ENCODE measurements at regions not wholly inside any gene's neighbourhood (a gene's known extent, or its start where the extent isn't known, plus 50 kb on each side); places are given as distances from the start of the nearest gene placed in this dataset.

DNA sequence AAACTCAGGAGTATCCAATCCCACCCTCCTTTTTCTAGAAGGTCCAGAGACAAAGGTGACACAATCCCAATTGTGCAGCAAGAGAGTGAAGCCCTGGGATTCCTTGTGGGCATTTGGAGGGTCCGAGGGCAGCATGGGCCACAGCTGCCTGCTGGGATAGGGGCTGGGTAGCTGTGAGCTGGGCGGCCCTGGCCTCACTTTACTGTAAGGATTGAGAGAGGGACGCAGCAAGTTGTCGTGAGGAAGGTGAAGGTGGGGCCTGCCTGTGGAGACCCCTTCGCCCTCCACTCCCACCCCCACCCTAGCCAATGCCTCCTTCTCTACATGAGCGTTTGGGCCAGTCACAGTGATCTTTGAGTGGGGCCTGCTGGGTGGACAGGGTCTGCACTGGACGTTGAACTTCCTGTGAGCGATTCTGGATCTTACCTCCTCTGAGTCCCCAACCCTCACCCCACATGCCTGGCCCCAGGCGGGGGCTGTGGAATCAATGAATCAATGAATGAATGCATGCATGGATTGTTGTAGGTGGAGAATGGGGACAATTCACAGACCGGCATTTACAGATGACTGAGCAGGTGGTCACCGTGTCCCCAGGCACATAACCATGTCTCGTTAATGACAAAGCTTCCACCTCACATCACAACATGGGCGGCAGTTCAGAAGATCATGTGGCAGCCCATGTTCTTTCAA, 107.2 kb downstream of the INHBB start:
- TF ChIP-seq SMC3 (conservative IDR thresholded peaks at IDR 0.05; ENCODE audit: insufficient read depth, low read depth, low read length): no peak
- TF ChIP-seq JUN (IDR thresholded peaks at IDR 0.05; ENCODE audit: borderline replicate concordance, low read depth, low read length): no peak
- TF ChIP-seq JUN (CRISPR knock-in tag; IDR thresholded peaks at IDR 0.05; ENCODE audit: borderline replicate concordance): no peak
- TF ChIP-seq FOXJ3 (CRISPR knock-in tag; IDR thresholded peaks at IDR 0.05): no peak
- TF ChIP-seq RNF2 (IDR thresholded peaks at IDR 0.05): no peak
- TF ChIP-seq, protein P1, sequence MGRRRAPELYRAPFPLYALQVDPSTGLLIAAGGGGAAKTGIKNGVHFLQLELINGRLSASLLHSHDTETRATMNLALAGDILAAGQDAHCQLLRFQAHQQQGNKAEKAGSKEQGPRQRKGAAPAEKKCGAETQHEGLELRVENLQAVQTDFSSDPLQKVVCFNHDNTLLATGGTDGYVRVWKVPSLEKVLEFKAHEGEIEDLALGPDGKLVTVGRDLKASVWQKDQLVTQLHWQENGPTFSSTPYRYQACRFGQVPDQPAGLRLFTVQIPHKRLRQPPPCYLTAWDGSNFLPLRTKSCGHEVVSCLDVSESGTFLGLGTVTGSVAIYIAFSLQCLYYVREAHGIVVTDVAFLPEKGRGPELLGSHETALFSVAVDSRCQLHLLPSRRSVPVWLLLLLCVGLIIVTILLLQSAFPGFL (CRISPR knock-in tag; IDR thresholded peaks at IDR 0.05): no peak
- no peak for TF ChIP-seq ESRRB (CRISPR knock-in tag; IDR thresholded peaks at IDR 0.05; ENCODE audit: borderline replicate concordance)
